Skeletal muscle tissue (tissue), 3 donors: ENCODE measurements at regions not wholly inside any gene's neighbourhood (a gene's known extent, or its start where the extent isn't known, plus 50 kb on each side); places are given as distances from the start of the nearest gene placed in this dataset.
A peak's percentile ranks its signal among the peaks of the same experiment; 100 is the strongest.

ENCODE experiments used
- H3K27ac ChIP-seq: one replicate; pipeline ENCODE4 v1.7.0; 2013; ENCODE audit warnings: mild to moderate bottlenecking, low read depth, low read length, inconsistent platforms
- H3K27me3 ChIP-seq, 3 donors: one replicate each; pipeline ENCODE4 v1.7.0; 2013; ENCODE audit warnings: low read length in 3 of 3; ENCODE audit not compliant: control insufficient read depth in 3 of 3, insufficient read depth in 3 of 3
- H3K36me3 ChIP-seq, 3 donors: one replicate each; pipeline ENCODE4 v1.7.0; 2013; ENCODE audit warnings: low read length in 3 of 3; ENCODE audit not compliant: control insufficient read depth in 3 of 3, insufficient read depth in 3 of 3
- H3K4me1 ChIP-seq, 3 donors: one replicate each; pipeline ENCODE4 v1.7.0; 2013; ENCODE audit warnings: low read length in 3 of 3, mild to moderate bottlenecking in 3 of 3; ENCODE audit not compliant: control insufficient read depth in 3 of 3, insufficient read depth in 3 of 3
- H3K4me3 ChIP-seq, 3 donors: one replicate each; pipeline ENCODE4 v1.7.0; 2013; ENCODE audit warnings: low read length in 3 of 3
- H3K9ac ChIP-seq, 3 donors: one replicate each; pipeline ENCODE4 v1.7.0; 2013; ENCODE audit warnings: low read length in 3 of 3, mild to moderate bottlenecking in 3 of 3, moderate library complexity in 2 of 3, low read depth in 1 of 3
- H3K9me3 ChIP-seq, 3 donors: one replicate each; pipeline ENCODE4 v1.7.0; 2013; ENCODE audit warnings: low read length in 3 of 3; ENCODE audit not compliant: control insufficient read depth in 3 of 3
- donor health status: Osteomylitis.

GRCh38 chr2:160694631-160695030 lies 201.0 kb upstream of the RBMS1 start:
- Histone ChIP-seq H3K4me1 (peaks cover 4 to 8% (median 8%) of the 10 kb centered on the region in 3 donors), H3K4me3 (no peak overlapping the region), H3K36me3 (no peaks in the 10 kb centered on the region), H3K9me3 (no peaks in the 10 kb centered on the region), H3K27me3 (no peaks in the 10 kb centered on the region), H3K27ac (no peak overlapping the region), H3K9ac (no peak overlapping the region)

GRCh38 chr2:160695402-160696086 lies 201.9 kb upstream of the RBMS1 start:
- Histone ChIP-seq H3K9ac (no peak overlapping the region), H3K27ac (no peak overlapping the region), H3K9me3 (no peaks in the 10 kb centered on the region), H3K4me1 (peaks cover 6 to 8% (median 8%) of the 10 kb centered on the region in 3 donors), H3K36me3 (no peaks in the 10 kb centered on the region), H3K27me3 (no peaks in the 10 kb centered on the region), H3K4me3 (peak overlapping the region in 1 of 3 donors; percentile 4)

GRCh38 chr2:160696087-160696452 lies 202.5 kb upstream of the RBMS1 start:
- Histone ChIP-seq H3K36me3 (no peaks in the 10 kb centered on the region), H3K27me3 (no peaks in the 10 kb centered on the region), H3K9me3 (no peaks in the 10 kb centered on the region), H3K4me1 (peaks cover 6 to 8% (median 8%) of the 10 kb centered on the region in 3 donors), H3K9ac (no peak overlapping the region), H3K27ac (no peak overlapping the region), H3K4me3 (peak overlapping the region in 2 of 3 donors; percentile 4 to 15)

- Histone ChIP-seq H3K4me3 (no peak overlapping the region), H3K4me1 (peaks cover 6 to 8% (median 8%) of the 10 kb centered on the region in 3 donors), H3K9ac (no peak overlapping the region), H3K27ac (no peak overlapping the region), H3K36me3 (no peaks in the 10 kb centered on the region), H3K9me3 (no peaks in the 10 kb centered on the region), H3K27me3 (no peaks in the 10 kb centered on the region)
Measured at GRCh38 chr2:160697817-160698216, 204.2 kb upstream of the RBMS1 start.

GRCh38 chr2:160700021-160700814 lies 206.6 kb upstream of the RBMS1 start:
- Histone ChIP-seq H3K9ac (no peak overlapping the region), H3K36me3 (no peaks in the 10 kb centered on the region), H3K27ac (no peak overlapping the region), H3K27me3 (no peaks in the 10 kb centered on the region), H3K4me1 (peaks cover 6 to 8% (median 7%) of the 10 kb centered on the region in 3 donors), H3K4me3 (no peak overlapping the region), H3K9me3 (no peaks in the 10 kb centered on the region)

- Histone ChIP-seq H3K9ac (no peak overlapping the region), H3K4me1 (peaks cover 0 to 2% (median 0%) of the 10 kb centered on the region in 3 donors), H3K4me3 (no peak overlapping the region)
Measured at GRCh38 chr2:160701822-160702221, 208.2 kb upstream of the RBMS1 start.

GRCh38 chr2:160702754-160703153 lies 209.1 kb upstream of the RBMS1 start:
- Histone ChIP-seq H3K27ac (no peak overlapping the region), H3K9me3 (peaks cover 0 to 2% (median 0%) of the 10 kb centered on the region in 3 donors), H3K27me3 (no peaks in the 10 kb centered on the region), H3K4me3 (no peak overlapping the region), H3K4me1 (peaks cover 0 to 2% (median 0%) of the 10 kb centered on the region in 3 donors), H3K36me3 (no peaks in the 10 kb centered on the region), H3K9ac (no peak overlapping the region)

More at GRCh38 chr2:160701822-160702221, 208.2 kb upstream of the RBMS1 start:
- Histone ChIP-seq H3K9me3 (peaks cover 0 to 2% (median 0%) of the 10 kb centered on the region in 3 donors), H3K36me3 (no peaks in the 10 kb centered on the region), H3K27me3 (no peaks in the 10 kb centered on the region), H3K27ac (no peak overlapping the region)

- no peaks in the 10 kb centered on the region for H3K36me3 ChIP-seq
- no peak overlapping the region for H3K9ac ChIP-seq
- H3K27me3 ChIP-seq = no peaks in the 10 kb centered on the region
- H3K9me3 ChIP-seq = peaks cover 0 to 2% (median 0%) of the 10 kb centered on the region in 3 donors
- H3K27ac ChIP-seq = no peak overlapping the region
- peaks cover 0 to 2% (median 0%) of the 10 kb centered on the region in 3 donors for H3K4me1 ChIP-seq
- H3K4me3 ChIP-seq = no peak overlapping the region
Measured at GRCh38 chr2:160703648-160704585, 210.3 kb upstream of the RBMS1 start.

GRCh38 chr2:160715428-160715827 lies 221.8 kb upstream of the RBMS1 start:
- Histone ChIP-seq H3K4me3 (no peak overlapping the region), H3K27ac (no peak overlapping the region), H3K27me3 (no peaks in the 10 kb centered on the region), H3K9me3 (no peaks in the 10 kb centered on the region), H3K4me1 (no peaks in the 10 kb centered on the region), H3K9ac (no peak overlapping the region), H3K36me3 (no peaks in the 10 kb centered on the region)
